Stimulated activated CD4-positive, alpha-beta T cell treated with anti-CD3 and anti-CD28 coated beads, Interleukin-4, amount 100 ng/mL, for 1 hour (primary cell): ENCODE measurements at regions not wholly inside any gene's neighbourhood (a gene's known extent, or its start where the extent isn't known, plus 50 kb on each side); places are given as distances from the start of the nearest gene placed in this dataset.
"Not testable (repeated sequence)": the region's sequence is repeated elsewhere in the genome, so short reads cannot be mapped to it uniquely, and the experiment has no call there.

Source experiments
- DNase-seq: peaks from one replicate; pipeline ENCODE4 v3.0.0-alpha.2; 2020

DNA sequence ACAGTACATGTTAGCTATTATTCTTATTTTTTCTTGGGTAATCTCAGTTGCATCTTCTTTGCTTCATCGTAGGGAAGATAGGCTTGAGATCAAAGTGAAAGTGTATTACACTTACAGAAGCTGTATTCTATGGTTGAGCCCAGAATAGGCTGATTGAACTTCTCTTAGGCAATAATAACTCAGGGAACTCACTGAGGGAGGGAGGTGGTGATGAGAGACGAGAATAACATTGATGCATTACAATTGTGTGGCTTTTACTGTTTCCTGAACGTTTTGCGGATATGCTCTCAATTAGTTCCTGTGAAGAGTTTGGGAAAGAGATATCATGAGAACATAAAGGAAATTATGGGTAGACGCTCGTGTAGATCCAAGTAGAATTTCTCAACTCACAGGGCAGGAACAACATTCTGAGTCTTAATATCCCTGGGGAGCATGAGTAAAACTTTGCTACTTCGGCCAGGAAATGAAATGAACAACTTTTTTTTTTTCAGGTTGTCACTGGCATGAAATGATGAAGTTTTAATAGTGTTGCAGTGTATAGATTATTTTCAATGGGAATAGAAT, 302.2 kb downstream of the TUSC7 start:
- DNase-seq = no peak

- no peak for DNase-seq
Observed at GRCh38 chr3:117016378-117016777, 306.8 kb downstream of the TUSC7 start.

- no peak for DNase-seq
Observed at GRCh38 chr3:117017135-117017894, 307.7 kb downstream of the TUSC7 start.

- DNase-seq = no peak
Observed at GRCh38 chr3:117018655-117019054, 309.1 kb downstream of the TUSC7 start.

- no peak for DNase-seq
Observed at GRCh38 chr3:117019082-117019713, 309.6 kb downstream of the TUSC7 start.

- DNase-seq = no peak
Observed at GRCh38 chr3:117026401-117026800, 316.8 kb downstream of the TUSC7 start.

DNA sequence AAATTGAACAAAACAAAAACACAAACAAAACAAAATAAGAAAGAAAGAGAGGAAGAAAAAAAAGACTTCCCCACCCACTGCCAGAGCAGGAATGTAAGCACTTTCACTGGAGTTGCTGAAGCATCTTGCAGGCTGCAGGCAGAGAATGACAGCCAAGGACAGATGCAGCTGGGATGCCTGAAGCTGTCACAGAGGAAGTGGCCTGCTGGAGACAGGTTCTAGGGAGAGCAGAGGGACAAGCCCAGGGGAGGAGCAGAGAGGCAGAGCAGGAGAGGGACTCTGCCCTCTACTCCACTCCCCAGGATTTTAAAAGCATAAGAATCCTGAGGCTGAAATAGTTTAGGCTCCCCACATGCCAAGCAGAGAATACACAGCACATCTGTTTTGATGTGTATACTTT, 326.2 kb downstream of the TUSC7 start:
- no peak for DNase-seq

DNA sequence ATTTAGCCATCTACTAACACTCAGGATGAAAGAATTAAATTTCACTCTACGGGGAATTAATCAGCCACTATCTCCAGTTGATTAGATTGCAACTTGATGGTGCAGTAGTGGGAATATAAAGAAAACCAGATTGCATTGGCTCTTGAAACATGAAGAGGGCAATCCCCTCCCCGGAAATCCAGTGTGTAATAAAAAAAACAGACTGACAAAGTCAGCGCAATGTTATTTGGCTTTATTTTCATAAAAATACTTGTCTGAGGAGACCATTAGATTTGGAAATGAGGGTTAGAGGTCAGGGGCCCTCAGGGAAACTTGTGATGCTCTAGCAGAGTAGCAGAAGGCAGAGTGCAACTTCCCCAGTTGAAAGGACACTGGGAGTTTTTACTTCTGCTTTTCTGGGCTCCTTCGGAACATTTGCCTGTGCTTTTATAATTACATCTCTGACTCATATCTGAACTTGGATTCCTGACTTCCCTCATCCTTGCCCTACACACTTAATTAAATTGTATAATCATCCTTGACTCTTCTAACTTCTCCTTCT, 326.8 kb downstream of the TUSC7 start:
- DNase-seq = no peak

DNA sequence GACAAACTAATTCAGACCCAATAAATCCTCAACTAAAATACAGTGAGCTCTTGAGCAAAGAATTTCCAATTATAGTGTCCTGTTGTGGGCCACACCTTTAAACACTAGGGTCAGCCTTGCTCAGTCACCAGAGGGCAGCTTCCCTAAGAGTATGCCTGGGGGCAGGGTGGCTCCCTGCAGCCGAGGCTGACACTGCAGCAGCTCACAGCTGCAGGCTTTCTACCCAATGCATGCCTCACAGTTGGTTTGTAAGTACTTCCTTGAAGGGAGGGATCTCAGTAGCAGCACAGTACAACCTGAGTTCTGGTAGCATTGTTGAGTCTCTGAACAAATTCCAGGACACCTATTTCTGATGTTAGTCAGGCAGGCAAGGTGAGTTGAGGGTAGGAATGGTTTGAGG, 335.6 kb downstream of the TUSC7 start:
- no peak for DNase-seq

DNA sequence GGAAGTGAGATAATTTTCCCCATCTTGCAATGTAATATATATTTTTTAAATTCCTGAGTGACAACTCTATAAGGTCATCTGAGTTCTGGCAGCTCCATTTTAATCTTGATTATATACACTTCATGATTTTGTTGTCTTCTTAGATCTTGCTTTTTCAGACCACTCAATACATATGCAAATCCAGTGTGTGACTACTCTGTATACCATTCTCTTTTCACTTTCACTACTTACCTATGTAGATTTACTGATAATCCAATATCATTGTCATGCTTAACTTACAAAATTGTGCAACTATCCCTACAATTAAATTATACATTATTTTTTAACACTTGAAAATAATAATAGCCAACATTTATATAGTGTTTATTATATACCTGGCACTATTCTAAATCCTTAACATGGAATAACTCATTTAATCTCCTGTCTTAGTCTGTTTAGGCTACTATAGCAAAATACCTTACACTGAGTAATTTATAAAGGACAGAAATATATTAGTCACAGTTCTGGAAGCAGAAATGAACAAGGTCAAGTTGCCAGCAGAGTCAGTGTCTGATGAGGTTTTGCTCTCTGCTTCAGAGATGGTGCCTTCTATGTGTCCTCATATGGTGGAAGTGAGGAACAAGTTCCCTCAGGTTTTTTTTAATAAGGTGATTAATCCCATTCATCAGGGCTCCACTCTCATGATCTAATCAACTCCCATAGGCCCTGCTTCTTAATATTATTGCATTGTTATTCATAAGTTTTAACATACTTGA, 338.5 kb downstream of the TUSC7 start:
- DNase-seq = no peak

DNA sequence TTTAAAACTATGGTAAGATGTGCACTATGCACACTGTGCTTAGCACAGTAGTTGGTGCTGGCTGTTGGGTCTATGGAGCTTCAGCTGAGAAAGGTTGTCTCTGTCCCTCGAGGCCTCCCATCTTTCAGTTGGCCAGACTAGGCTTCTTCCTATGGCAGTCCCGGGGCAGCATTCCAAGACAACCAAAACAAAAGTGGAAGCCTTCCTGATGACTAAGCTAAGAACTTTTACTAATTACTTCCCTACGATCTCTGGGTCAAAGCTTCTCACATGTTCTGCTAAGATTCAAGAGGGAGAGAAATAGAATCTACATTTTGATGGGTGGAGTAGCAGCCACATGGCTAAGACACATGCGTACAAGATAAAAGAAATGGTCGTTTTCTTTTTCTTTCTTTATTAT, 342.8 kb downstream of the TUSC7 start:
- DNase-seq = no peak

DNA sequence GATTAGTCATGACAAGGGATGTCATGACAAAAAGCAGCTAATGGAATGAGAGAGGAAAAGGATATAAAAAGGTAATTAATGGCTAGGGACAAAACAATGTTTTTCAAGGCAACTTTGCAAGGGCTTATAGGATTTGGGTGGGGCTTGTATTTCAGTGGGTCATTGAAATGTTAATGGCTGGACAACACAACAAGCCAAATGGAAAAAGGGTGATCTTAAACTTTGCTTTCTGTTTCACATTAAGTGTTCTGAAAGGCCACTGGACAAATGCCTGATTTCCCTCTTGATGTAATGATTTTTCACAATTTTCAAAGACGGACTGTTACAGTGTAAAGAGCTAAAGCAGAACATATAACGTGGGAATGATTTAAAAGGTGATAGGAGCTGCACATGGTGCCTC, 345.0 kb downstream of the TUSC7 start:
- DNase-seq = no peak

DNA sequence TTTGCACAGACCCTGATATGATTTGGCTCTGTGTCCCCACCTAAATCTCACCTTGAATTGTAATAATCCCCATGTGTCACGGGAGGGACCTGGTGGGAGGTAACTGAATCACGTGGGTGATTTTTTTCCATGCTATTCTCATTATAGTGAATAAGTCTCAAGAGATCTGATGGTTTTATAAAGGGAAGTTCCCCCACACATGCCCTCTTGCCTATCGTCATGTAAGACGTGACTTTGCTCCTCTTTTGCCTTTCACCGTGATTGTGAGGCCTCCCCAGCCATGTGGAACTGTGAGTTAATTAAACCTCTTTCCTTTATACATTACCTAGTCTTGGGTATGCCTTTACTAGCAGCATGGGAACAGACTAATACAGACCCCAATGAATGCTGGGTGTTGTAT, 347.4 kb downstream of the TUSC7 start:
- not testable (repeated sequence) for DNase-seq

DNA sequence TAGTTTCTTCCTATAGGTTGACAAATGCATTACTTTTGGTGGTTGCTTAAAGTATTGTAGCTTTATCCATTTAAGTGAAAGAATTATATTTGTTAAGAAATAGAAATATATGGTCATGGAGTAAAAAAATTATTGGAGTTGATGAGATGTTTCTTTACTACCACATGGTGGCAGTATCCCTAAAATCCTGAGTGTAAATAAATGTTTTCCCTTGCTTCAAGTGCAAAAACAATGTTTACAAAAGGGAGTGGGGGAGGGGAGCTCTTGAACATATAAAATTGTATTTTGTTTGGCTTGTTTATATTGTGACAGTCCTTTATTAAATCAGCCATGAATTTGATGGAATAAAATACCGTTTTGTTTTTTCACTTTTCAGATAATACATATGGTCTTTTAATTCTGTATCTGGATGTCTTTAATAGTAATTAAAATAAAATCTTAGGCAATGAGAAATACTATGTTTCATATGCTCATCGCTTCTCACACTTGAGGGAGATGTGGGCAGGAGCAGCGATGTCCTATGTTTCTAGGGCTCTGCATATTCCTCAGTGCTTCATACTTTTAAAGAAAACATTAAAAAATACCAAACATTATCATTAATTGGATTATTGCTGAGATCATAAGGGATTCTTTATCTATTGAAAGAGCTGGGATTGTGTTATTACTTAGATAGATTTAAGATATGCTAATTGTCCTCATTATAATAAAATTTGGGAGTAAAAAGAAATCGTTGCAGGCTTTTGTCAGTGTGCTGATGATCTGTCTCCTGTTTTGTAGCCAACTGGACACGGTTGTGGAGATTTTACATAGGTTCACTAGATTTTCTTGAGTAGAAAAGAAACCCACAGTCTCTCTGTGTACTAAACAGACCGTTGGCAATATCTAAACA, 349.7 kb downstream of the TUSC7 start:
- DNase-seq = no peak

DNA sequence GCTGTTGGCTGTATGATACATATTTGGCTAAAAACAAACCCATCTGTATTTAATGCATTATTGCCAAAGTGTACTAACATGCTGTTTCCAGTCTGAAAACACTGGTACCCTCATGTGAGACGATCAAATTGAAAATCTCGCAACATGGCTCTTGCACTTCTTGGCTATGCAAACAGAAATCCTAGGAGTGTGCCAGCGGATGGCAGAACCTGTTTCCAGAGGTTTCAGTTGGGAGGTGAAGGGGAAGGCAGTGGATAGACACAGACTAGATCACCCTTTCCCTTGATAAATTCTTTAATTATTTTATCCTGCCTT, 350.3 kb downstream of the TUSC7 start:
- no peak for DNase-seq

GRCh38 chr3:117063930-117064329, 354.4 kb downstream of the TUSC7 start:
- no peak for DNase-seq

DNA sequence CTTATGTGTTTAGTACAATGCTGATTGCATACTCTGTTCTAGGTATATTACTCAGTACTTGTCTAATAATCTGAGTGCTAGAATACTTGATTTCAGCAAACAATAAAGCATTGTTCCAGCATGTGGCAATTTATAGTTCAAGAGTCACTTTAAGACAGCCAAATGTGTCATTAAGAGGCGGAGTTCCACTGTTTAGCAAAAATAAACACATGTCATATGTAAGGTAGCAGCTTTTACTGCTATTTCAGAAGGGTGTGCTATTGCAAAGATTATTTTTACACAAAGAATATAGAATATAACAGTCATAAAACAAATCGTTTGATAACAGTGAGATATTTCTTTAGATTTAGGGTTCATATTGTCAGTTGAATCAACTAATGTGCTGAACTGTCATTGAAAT, 358.7 kb downstream of the TUSC7 start:
- DNase-seq = no peak

GRCh38 chr3:117074826-117075225, 365.2 kb downstream of the TUSC7 start:
- DNase-seq = no peak

DNA sequence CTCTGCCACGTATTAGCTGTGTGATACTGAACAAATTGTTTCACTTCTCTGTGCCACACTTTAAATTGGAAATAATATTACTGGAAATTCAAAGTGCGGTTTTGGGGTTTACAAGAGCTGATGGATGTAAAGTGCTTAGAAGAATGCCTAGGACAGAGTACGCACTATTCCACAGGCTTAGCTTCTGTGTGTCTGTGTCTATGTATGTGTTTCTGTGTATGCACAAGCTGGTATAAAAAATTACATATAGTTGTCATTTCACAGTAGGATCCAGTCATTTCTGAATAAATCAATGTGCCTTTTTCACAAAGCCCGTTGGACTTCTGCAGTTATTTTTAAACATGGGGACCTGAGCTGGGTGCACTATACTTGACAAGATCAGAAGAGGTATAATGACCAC, 370.4 kb downstream of the TUSC7 start:
- no peak for DNase-seq

DNA sequence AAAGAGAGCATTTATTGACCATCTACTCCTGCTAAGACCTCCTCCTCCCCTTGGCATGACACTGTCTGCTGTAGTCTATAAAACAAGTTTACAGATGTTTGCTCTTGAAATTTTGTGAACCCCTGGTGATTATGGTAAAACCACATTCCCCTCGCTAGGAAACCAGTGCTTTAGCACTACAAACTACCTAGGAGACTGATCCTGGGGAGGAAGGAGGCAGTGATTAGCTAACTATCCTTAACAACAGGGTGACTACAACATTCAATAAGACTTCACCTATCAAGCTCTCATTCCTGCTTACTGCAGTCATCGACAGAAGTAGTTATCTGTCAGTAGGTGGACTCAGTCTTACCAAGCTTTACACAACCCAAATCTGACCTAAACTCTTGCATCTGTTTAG, 371.3 kb downstream of the TUSC7 start:
- no peak for DNase-seq

DNA sequence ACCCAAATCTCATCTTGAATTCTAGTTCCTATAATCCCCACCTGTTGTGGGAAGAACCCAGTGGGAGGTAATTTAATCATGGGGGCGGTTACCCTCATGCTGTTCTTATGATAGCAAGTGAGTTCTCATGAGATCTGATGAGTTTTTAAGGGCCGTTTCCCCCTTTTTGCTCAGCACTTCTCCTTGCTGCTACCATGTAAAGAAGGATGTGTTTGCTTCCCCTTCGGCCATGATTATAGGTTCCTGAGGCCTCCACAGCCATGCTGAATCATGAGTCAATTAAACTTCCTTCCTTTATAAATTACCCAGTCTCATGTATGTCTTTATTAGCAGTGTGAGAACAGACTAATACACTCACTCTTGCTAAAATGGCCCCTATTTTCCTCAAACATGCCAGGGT, 374.7 kb downstream of the TUSC7 start:
- no peak for DNase-seq

GRCh38 chr3:117084739-117085270, 375.2 kb downstream of the TUSC7 start:
- DNase-seq = no peak
